GM10266 (cell line): ENCODE measurements at regions not wholly inside any gene's neighbourhood (a gene's known extent, or its start where the extent isn't known, plus 50 kb on each side); places are given as distances from the start of the nearest gene placed in this dataset.
"Not testable (repeated sequence)": the region's sequence is repeated elsewhere in the genome, so short reads cannot be mapped to it uniquely, and the experiment has no call there.

Source experiments
- DNase-seq: peaks from one replicate; pipeline ENCODE4 v3.0.0; 2012; ENCODE audit errors: extremely low spot score
- CTCF ChIP-seq: IDR thresholded peaks from 2 replicates; pipeline ENCODE4 v1.5.1; 2012; ENCODE audit warnings: mild to moderate bottlenecking, low read depth; ENCODE audit not compliant: control insufficient read depth, insufficient read depth; ENCODE audit errors: missing control alignments

GRCh38 chrY:12427361-12427760 is 273.7 kb upstream of the USP9Y start:
- no peak for TF ChIP-seq CTCF
- no peak for DNase-seq

GRCh38 chrY:12431546-12431945 is 269.5 kb upstream of the USP9Y start:
- TF ChIP-seq CTCF, result no peak
- no peak for DNase-seq

GRCh38 chrY:12438823-12439222 is 262.2 kb upstream of the USP9Y start:
- DNase-seq, result not testable (repeated sequence)

- DNase-seq, result no peak
- no peak for TF ChIP-seq CTCF
These were observed 256.8 kb upstream of the USP9Y start for GRCh38 chrY:12444200-12444599.

GRCh38 chrY:12446486-12447265 is 254.4 kb upstream of the USP9Y start:
- DNase-seq, result not testable (repeated sequence)

GRCh38 chrY:12448561-12448960 is 252.5 kb upstream of the USP9Y start:
- not testable (repeated sequence) for DNase-seq

DNA sequence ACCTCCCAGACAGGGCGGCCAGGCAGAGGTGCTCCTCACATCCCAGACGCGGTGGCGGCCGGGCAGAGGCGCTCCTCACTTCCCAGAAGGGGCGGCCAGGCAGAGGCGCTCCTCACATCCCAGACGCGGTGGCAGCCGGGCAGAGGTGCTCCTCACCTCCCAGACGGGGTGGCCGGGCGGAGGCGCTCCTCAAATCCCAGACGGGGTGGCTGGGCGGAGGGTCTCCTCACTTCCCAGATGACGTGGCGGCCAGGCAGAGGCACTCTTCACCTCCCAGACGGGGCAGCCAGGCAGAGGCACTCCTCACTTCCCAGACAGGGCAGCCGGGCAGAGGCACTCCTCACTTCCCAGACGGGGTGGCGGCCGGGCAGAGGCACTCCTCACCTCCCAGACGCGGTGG is 247.7 kb upstream of the USP9Y start:
- not testable (repeated sequence) for DNase-seq

DNA sequence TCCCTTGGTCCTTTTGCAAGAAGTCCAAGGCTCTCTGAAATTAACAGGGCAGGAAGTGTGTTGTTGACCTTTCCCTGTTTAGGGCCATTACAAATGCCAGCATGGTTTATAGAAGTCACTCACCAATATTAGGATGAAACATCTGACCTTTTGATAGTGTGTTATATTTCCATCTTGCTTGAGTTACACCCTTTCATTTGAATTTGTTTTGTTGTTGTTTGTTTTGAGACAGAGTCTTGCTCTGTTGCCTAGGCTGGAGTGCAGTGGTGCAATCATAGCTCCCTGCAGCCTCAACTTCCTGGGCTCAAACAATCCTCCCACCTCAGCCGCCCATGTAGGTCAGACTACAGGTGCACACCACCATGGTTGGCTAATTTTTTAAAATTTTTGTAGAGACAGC is 241.1 kb upstream of the USP9Y start:
- no peak for DNase-seq
- TF ChIP-seq CTCF, result no peak

DNA sequence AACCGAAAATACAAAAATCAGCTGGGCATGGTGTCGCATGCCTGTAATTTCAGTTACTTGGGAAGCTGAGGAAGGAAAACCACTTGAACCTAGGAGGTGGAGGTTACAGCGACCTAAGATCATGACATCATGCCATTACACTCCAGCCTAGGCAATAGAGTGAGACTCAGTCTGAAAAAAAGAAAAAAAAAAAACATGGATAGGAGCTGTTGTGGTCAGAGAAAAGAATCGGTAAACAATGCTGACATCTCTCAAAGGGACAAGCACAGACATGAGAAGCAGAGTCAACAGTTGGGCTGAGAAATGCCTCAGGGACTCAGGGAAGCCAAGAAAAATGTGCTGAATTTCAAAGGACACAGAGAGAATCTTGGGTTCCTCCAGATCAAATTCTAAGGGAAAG is 236.9 kb upstream of the USP9Y start:
- no peak for DNase-seq
- TF ChIP-seq CTCF, result no peak
